Left lung (tissue), 4 donors: ENCODE measurements at regions not wholly inside any gene's neighbourhood (a gene's known extent, or its start where the extent isn't known, plus 50 kb on each side); places are given as distances from the start of the nearest gene placed in this dataset.

Experiments used
- ATAC-seq: fragments of 200-7000 bp; cut with Tn5 transposase; one replicate; pipeline ENCODE4 v1.9.1; 2020; ENCODE audit warnings: moderate library complexity
- DNase-seq, 4 donors: peaks; one replicate each; pipeline ENCODE4 v3.0.0-alpha.2; 2013 to 2020
- H3K27ac ChIP-seq, 2 donors: fragments of 200-600 bp; sonication (generic) in 1 of 2; one replicate each; pipeline versions ENCODE4 v1.5.0 to v1.8.0; 2020 to 2021
- H3K27me3 ChIP-seq, 2 donors: fragments of 200-600 bp; sonication (generic) in 1 of 2; one replicate each; pipeline versions ENCODE4 v1.5.0 to v1.8.0; 2020 to 2021
- H3K36me3 ChIP-seq, 2 donors: fragments of 200-600 bp; sonication (generic) in 1 of 2; one replicate each; pipeline versions ENCODE4 v1.5.0 to v1.8.0; 2020 to 2021
- H3K4me1 ChIP-seq, 2 donors: fragments of 200-600 bp; one replicate each; pipeline ENCODE4 v1.8.0; 2021
- H3K4me3 ChIP-seq, 2 donors: fragments of 200-600 bp; sonication (generic) in 1 of 2; one replicate each; pipeline versions ENCODE4 v1.5.0 to v1.8.0; 2020 to 2021; ENCODE audit warnings: mild to moderate bottlenecking in 1 of 2
- H3K9me3 ChIP-seq, 2 donors: fragments of 200-600 bp; sonication (generic) in 1 of 2; one replicate each; pipeline versions ENCODE4 v1.5.0 to v1.8.0; 2020 to 2021
- CTCF ChIP-seq, 2 donors: fragments of 200-600 bp; sonication (generic) in 1 of 2; IDR thresholded peaks; one replicate each; pipeline versions ENCODE4 v1.5.0 to v1.8.0; 2021; ENCODE audit warnings: antibody characterized with exemption in 2 of 2
- intact Hi-C, 2 donors: fragments of 100-400 bp; cut with DNase I; formaldehyde crosslinking; loops; one replicate each; pipeline versions ENCODE4 v1.11.2 to v1.14.2; 2022
- donor health status: DM: no; HTN: yes; CAD: no.
- donor health status: DM: no; HTN: no; CAD: no.

- H3K27me3 ChIP-seq, result no peaks in the 10 kb centered on the region
- DNase-seq, result no peak
- no peak for TF ChIP-seq CTCF (IDR thresholded peaks at IDR 0.05)
- no peak for ATAC-seq
- no peak overlapping the region for H3K4me3 ChIP-seq
- no peaks in the 10 kb centered on the region for H3K9me3 ChIP-seq
- intact Hi-C loops, result no loop called here
- H3K27ac ChIP-seq, result no peak overlapping the region
- no peaks in the 10 kb centered on the region for H3K36me3 ChIP-seq
- no peaks in the 10 kb centered on the region for H3K4me1 ChIP-seq
These were observed 439.0 kb downstream of the SH2D4B start for GRCh38 chr10:80976658-80977057.

- no peak overlapping the region for H3K27ac ChIP-seq
- no peak for TF ChIP-seq CTCF (IDR thresholded peaks at IDR 0.05)
- no peak for DNase-seq
- no peaks in the 10 kb centered on the region for H3K4me1 ChIP-seq
- ATAC-seq, result no peak
- intact Hi-C loops, result no loop called here
- no peaks in the 10 kb centered on the region for H3K36me3 ChIP-seq
- no peak overlapping the region for H3K4me3 ChIP-seq
- H3K27me3 ChIP-seq, result no peaks in the 10 kb centered on the region
- no peaks in the 10 kb centered on the region for H3K9me3 ChIP-seq
These were observed 447.4 kb downstream of the SH2D4B start for GRCh38 chr10:80985102-80985501.

GRCh38 chr10:80986596-80986995, 448.9 kb downstream of the SH2D4B start:
- Histone ChIP-seq H3K9me3 (no peaks in the 10 kb centered on the region), H3K27me3 (no peaks in the 10 kb centered on the region), H3K4me1 (no peaks in the 10 kb centered on the region), H3K4me3 (no peak overlapping the region), H3K36me3 (no peaks in the 10 kb centered on the region), H3K27ac (no peak overlapping the region)
- DNase-seq (no peak), ATAC-seq (no peak)
- intact Hi-C loops, result no loop called here
- TF ChIP-seq CTCF (IDR thresholded peaks at IDR 0.05), result no peak

- TF ChIP-seq CTCF (IDR thresholded peaks at IDR 0.05), result no peak
These were observed 451.1 kb downstream of the SH2D4B start for GRCh38 chr10:80988755-80989154.

GRCh38 chr10:80996615-80997193, 459.0 kb downstream of the SH2D4B start:
- Histone ChIP-seq H3K4me1 (no peaks in the 10 kb centered on the region), H3K36me3 (no peaks in the 10 kb centered on the region), H3K27ac (no peak overlapping the region), H3K4me3 (no peak overlapping the region), H3K9me3 (peaks cover 0 to 8% of the 10 kb centered on the region in 2 donors), H3K27me3 (no peaks in the 10 kb centered on the region)
- no peak for DNase-seq
- no peak for TF ChIP-seq CTCF (IDR thresholded peaks at IDR 0.05)
- no peak for ATAC-seq
- intact Hi-C loops, result no loop called here

More at GRCh38 chr10:80988755-80989154, 451.1 kb downstream of the SH2D4B start:
- intact Hi-C loops, result no loop called here
- DNase-seq, result no peak
- H3K4me1 ChIP-seq, result no peaks in the 10 kb centered on the region
- H3K4me3 ChIP-seq, result no peak overlapping the region
- no peaks in the 10 kb centered on the region for H3K9me3 ChIP-seq
- H3K27ac ChIP-seq, result no peak overlapping the region
- H3K36me3 ChIP-seq, result no peaks in the 10 kb centered on the region
- no peaks in the 10 kb centered on the region for H3K27me3 ChIP-seq
- no peak for ATAC-seq
